Central memory CD8-positive, alpha-beta T cell (primary cell): ENCODE measurements at regions not wholly inside any gene's neighbourhood (a gene's known extent, or its start where the extent isn't known, plus 50 kb on each side); places are given as distances from the start of the nearest gene placed in this dataset.
"Not testable (repeated sequence)": the region's sequence is repeated elsewhere in the genome, so short reads cannot be mapped to it uniquely, and the experiment has no call there.

Experiments
- ATAC-seq: fragments of 150-1000 bp; cut with Tn5 transposase; replicated peaks from 2 replicates; pipeline ENCODE4 v1.10.0; 2022; ENCODE audit warnings: mild to moderate bottlenecking, moderate FRiP score, moderate number of reproducible peaks; ENCODE audit not compliant: poor library complexity, severe bottlenecking; ENCODE audit errors: extremely low read depth
- DNase-seq, 2 donors: peaks; one replicate each; pipeline ENCODE4 v3.0.0; 2021; ENCODE audit warnings: low spot score in 2 of 2
- H3K27ac Mint-ChIP-seq: one replicate; pipeline ENCODE4 v1.8.0; 2022; ENCODE audit warnings: low read depth, mild to moderate bottlenecking, moderate library complexity, mixed read lengths
- H3K27me3 Mint-ChIP-seq: one replicate; pipeline ENCODE4 v1.8.0; 2022; ENCODE audit warnings: mixed read lengths
- H3K36me3 Mint-ChIP-seq: one replicate; pipeline ENCODE4 v1.8.0; 2022; ENCODE audit warnings: mild to moderate bottlenecking, moderate library complexity, mixed read lengths; ENCODE audit not compliant: insufficient read depth
- H3K4me1 Mint-ChIP-seq: one replicate; pipeline ENCODE4 v1.8.0; 2022; ENCODE audit warnings: mixed read lengths
- H3K4me3 Mint-ChIP-seq: one replicate; pipeline ENCODE4 v1.8.0; 2022; ENCODE audit warnings: mild to moderate bottlenecking, moderate library complexity, mixed read lengths
- H3K9me3 Mint-ChIP-seq: one replicate; pipeline ENCODE4 v1.8.0; 2022; ENCODE audit warnings: mixed read lengths

- H3K9me3 Mint-ChIP-seq = peaks cover 14% of the 10 kb centered on the region
- no peaks in the 10 kb centered on the region for H3K4me1 Mint-ChIP-seq
- no peak overlapping the region for H3K27ac Mint-ChIP-seq
- DNase-seq (no peak), ATAC-seq (no peak)
- H3K27me3 Mint-ChIP-seq = peaks cover 39% of the 10 kb centered on the region
- no peak overlapping the region for H3K4me3 Mint-ChIP-seq
- H3K36me3 Mint-ChIP-seq = no peaks in the 10 kb centered on the region
Observed at GRCh38 chr12:70008944-70009343, 183.9 kb downstream of the MYRFL start.

DNA sequence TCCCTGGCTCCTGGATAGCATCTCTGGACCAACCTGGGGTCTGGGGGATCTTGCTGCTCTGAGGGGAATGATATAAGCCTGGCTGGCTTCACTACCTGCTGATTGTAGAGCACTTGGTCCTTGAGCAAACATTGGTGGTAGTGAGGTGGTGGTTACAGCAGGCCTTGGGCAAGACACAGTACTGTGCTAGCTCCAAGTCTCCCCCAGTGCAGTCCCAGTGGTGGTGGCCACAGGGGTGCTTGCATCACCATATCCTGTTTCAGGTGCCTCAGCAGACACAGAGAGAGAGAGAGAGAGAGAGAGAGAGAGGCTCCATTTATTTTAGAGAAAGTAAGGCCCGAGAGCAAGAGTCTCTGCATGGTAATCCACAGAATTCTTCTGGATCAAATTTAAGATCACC lies 186.3 kb downstream of the MYRFL start:
- peaks cover 14% of the 10 kb centered on the region for H3K9me3 Mint-ChIP-seq
- H3K4me1 Mint-ChIP-seq = no peaks in the 10 kb centered on the region
- no peaks in the 10 kb centered on the region for H3K36me3 Mint-ChIP-seq
- H3K27ac Mint-ChIP-seq = no peak overlapping the region
- H3K4me3 Mint-ChIP-seq = no peak overlapping the region
- no peak for DNase-seq
- H3K27me3 Mint-ChIP-seq = peaks cover 39% of the 10 kb centered on the region
- ATAC-seq = no peak

- H3K27ac Mint-ChIP-seq, ATAC-seq, H3K4me3 Mint-ChIP-seq, H3K4me1 Mint-ChIP-seq, H3K36me3 Mint-ChIP-seq, DNase-seq: not testable (repeated sequence)
- Mint-ChIP-seq H3K27me3 (peaks cover 39% of the 10 kb centered on the region), H3K9me3 (peaks cover 14% of the 10 kb centered on the region)
Observed at GRCh38 chr12:70013016-70013415, 188.0 kb downstream of the MYRFL start.

- H3K27ac Mint-ChIP-seq = no peak overlapping the region
- H3K36me3 Mint-ChIP-seq = no peaks in the 10 kb centered on the region
- DNase-seq (no peak), ATAC-seq (no peak)
- no peaks in the 10 kb centered on the region for H3K27me3 Mint-ChIP-seq
- H3K9me3 Mint-ChIP-seq = no peaks in the 10 kb centered on the region
- no peaks in the 10 kb centered on the region for H3K4me1 Mint-ChIP-seq
- no peak overlapping the region for H3K4me3 Mint-ChIP-seq
Observed at GRCh38 chr12:70028515-70028914, 203.5 kb downstream of the MYRFL start.

DNA sequence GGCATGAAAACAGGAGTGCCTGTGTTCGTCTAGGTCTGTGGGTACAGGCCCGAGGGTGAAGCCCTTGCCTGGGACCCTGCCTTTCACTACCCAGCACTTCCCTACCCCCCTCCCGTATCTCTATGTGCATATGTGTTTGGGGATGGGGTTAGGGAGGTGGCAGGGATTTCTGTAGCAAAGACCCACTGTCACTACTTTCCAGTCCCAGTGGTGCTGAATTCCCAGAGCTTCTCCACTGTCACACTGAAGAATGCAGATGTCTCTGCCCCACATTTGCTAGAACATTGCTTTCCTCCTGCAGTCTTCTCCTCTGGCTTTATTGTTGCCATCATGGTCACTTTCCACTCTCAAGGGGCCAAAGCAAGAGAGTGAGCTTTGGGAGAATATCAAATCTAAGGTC lies 203.9 kb downstream of the MYRFL start:
- ATAC-seq = no peak
- Mint-ChIP-seq H3K27me3 (no peaks in the 10 kb centered on the region), H3K27ac (no peak overlapping the region), H3K9me3 (no peaks in the 10 kb centered on the region), H3K36me3 (no peaks in the 10 kb centered on the region), H3K4me1 (no peaks in the 10 kb centered on the region), H3K4me3 (no peak overlapping the region)
- no peak for DNase-seq

DNA sequence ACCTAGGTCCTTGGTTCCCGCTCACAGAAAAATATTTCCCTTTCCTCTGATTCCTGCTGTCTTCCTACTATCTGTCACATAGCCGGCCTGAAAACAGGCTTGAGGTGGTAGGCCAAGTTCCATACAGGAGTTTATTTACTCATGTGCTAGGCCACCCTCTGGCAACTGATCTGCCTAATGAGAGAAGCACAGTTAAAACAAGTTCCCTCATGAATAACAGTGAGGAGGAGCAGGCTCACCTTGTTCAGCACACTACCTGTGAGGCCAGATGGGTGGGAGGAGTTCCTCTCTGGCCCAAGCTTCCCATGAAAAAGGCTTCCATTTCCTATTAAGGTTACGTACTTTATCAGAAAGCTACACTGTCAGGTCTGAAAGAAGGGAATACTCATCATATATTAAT lies 206.0 kb downstream of the MYRFL start:
- Mint-ChIP-seq H3K9me3 (no peaks in the 10 kb centered on the region), H3K27me3 (no peaks in the 10 kb centered on the region), H3K4me3 (no peak overlapping the region), H3K27ac (no peak overlapping the region), H3K4me1 (no peaks in the 10 kb centered on the region), H3K36me3 (no peaks in the 10 kb centered on the region)
- DNase-seq (no peak), ATAC-seq (no peak)

GRCh38 chr12:70032076-70032475 lies 207.0 kb downstream of the MYRFL start:
- no peak for ATAC-seq
- H3K36me3 Mint-ChIP-seq = no peaks in the 10 kb centered on the region
- no peaks in the 10 kb centered on the region for H3K27me3 Mint-ChIP-seq

GRCh38 chr12:70033310-70033709 lies 208.3 kb downstream of the MYRFL start:
- no peak overlapping the region for H3K4me3 Mint-ChIP-seq
- H3K9me3 Mint-ChIP-seq = no peaks in the 10 kb centered on the region

More at GRCh38 chr12:70032076-70032475, 207.0 kb downstream of the MYRFL start:
- H3K27ac Mint-ChIP-seq = no peak overlapping the region
- H3K4me3 Mint-ChIP-seq = no peak overlapping the region
- no peak for DNase-seq
- H3K9me3 Mint-ChIP-seq = no peaks in the 10 kb centered on the region
- no peaks in the 10 kb centered on the region for H3K4me1 Mint-ChIP-seq

GRCh38 chr12:70040141-70040540 lies 203.1 kb upstream of the CNOT2 start:
- Mint-ChIP-seq H3K4me1 (no peaks in the 10 kb centered on the region), H3K9me3 (no peaks in the 10 kb centered on the region), H3K36me3 (peaks cover 5% of the 10 kb centered on the region), H3K27ac (no peak overlapping the region), H3K27me3 (no peaks in the 10 kb centered on the region), H3K4me3 (no peak overlapping the region)
- DNase-seq (no peak), ATAC-seq (no peak)

More at GRCh38 chr12:70033310-70033709, 208.3 kb downstream of the MYRFL start:
- H3K36me3 Mint-ChIP-seq = peaks cover 4% of the 10 kb centered on the region
- H3K27ac Mint-ChIP-seq = no peak overlapping the region
- H3K27me3 Mint-ChIP-seq = no peaks in the 10 kb centered on the region
- no peaks in the 10 kb centered on the region for H3K4me1 Mint-ChIP-seq
- DNase-seq (no peak), ATAC-seq (no peak)

GRCh38 chr12:70042675-70043074 lies 200.6 kb upstream of the CNOT2 start:
- Mint-ChIP-seq H3K4me1 (no peaks in the 10 kb centered on the region), H3K27me3 (no peaks in the 10 kb centered on the region), H3K27ac (no peak overlapping the region), H3K9me3 (no peaks in the 10 kb centered on the region), H3K36me3 (peaks cover 3% of the 10 kb centered on the region), H3K4me3 (no peak overlapping the region)
- no peak for ATAC-seq
- no peak for DNase-seq

GRCh38 chr12:70043490-70044138 lies 199.6 kb upstream of the CNOT2 start:
- Mint-ChIP-seq H3K36me3 (no peaks in the 10 kb centered on the region), H3K4me3 (no peak overlapping the region), H3K27me3 (no peaks in the 10 kb centered on the region), H3K27ac (no peak overlapping the region), H3K4me1 (no peaks in the 10 kb centered on the region), H3K9me3 (no peaks in the 10 kb centered on the region)
- no peak for DNase-seq
- no peak for ATAC-seq

DNA sequence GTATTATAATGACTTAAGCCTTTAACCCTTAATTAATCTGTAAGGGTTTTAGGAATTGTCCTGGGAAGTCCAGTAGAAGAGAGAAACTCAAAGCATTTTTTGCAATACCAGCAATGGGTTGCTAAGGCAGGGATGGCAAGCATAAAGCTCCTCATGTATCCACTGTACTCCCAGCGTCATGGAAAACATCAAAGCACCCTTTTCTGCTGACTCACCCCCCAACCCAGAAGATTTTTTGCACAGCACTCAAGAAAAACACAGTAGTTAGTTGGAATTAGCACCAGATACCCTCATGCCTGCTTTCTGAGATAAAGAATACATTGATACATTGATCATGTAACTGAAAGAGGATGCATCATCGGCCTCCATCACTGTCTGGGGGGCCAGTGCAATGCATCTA lies 199.1 kb upstream of the CNOT2 start:
- Mint-ChIP-seq H3K27ac (no peak overlapping the region), H3K9me3 (no peaks in the 10 kb centered on the region), H3K4me3 (no peak overlapping the region), H3K4me1 (no peaks in the 10 kb centered on the region), H3K36me3 (no peaks in the 10 kb centered on the region), H3K27me3 (no peaks in the 10 kb centered on the region)
- DNase-seq = no peak
- no peak for ATAC-seq

DNA sequence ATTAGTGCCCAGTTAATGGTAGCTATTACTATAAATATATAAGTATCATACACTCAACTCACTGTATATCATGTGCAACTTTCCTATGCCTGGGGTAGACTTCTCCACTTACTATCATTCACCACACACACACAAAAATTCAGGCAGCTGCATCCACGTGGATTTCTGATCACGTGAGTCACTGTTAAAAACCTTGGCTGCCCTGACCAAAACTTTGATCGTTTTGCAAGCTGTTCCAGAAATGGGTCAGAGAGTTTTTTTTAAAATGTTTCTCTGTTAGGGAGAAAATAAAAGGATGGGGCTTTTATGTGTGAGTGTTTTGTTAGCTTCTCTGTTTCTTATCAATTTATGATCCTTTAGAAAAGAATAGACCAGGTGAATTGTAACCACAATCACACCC lies 198.2 kb upstream of the CNOT2 start:
- DNase-seq (no peak), ATAC-seq (no peak)
- H3K4me1 Mint-ChIP-seq = peaks cover 4% of the 10 kb centered on the region
- H3K27ac Mint-ChIP-seq = no peak overlapping the region
- no peaks in the 10 kb centered on the region for H3K36me3 Mint-ChIP-seq
- H3K27me3 Mint-ChIP-seq = no peaks in the 10 kb centered on the region
- no peak overlapping the region for H3K4me3 Mint-ChIP-seq
- H3K9me3 Mint-ChIP-seq = no peaks in the 10 kb centered on the region
